GM18507 (cell line): ENCODE measurements at regions not wholly inside any gene's neighbourhood (a gene's known extent, or its start where the extent isn't known, plus 50 kb on each side); places are given as distances from the start of the nearest gene placed in this dataset.
A peak's percentile ranks its signal among the peaks of the same experiment; 100 is the strongest.
"Not testable (repeated sequence)": the region's sequence is repeated elsewhere in the genome, so short reads cannot be mapped to it uniquely, and the experiment has no call there.

Experiments
- DNase-seq: peaks from one replicate; pipeline ENCODE4 v3.0.0; 2011; ENCODE audit warnings: low read depth; ENCODE audit not compliant: insufficient read length; ENCODE audit errors: extremely low spot score
- FAIRE-seq: peaks from 2 replicates; lab custom pipeline; 2011; peaks lifted over from hg19 to GRCh38; lab: Jason Lieb, UNC

DNA sequence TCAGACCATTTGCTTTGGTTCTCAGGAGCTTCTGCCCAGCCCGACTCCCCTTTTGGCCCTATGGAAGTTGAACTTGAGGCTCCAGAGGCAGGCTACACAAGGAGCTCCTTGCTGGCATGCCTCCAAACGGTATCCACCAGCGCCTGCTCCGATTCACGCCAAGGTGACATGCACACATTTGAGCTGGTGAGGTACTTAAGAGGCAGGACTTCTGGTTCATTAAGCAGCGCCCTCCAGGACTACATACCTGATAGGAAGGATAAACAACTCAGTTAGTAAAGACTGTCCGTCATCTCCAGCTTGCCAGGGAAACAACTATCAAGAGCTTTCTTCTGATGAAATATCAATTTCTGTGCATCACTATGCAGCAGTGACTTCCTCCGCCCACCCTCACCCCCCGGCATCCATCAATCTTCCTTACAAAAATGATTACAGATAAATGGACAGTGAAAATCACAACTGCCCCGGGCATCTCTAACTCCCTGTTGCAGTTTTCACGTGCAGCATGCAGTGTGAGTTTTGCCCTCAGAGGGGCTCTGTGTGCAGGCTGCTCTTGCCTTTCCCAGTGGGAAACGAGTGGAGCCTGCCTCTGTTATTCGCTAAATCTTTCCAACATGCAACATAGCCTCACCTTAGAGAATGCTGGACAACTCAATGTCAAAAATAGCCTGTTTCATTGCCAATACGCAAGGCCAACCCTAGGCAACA lies 122.9 kb downstream of the ARRDC4 start:
- FAIRE-seq (no peak), DNase-seq (no peak)

DNA sequence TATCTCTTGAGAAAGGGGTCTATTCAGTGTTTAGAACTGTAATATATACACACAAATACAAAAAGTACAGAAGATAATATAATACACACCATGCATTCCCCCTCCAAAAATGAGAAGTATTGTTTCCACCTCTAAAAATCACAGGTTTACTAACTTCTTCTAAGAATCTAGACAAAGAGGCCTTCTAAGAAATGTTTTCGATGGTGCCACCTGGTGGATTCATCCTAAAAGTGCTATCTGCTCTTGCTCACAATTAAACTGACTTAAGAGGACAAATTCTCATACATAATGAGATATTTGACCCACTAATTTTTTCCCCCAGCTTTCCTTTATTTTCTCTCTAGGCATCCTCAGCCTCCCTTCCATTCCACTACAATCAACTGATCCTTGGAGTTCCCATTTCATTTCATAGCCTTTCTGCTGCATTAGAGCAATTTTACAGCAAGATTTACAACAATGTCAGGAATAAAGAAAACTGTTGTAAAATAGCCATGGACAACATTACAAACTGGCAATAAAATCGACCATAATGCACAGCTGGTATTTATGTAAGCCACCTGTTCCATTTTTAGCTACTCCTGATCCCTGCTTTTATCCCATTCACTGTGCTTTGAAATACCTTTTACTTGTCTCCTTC lies 124.6 kb downstream of the ARRDC4 start:
- FAIRE-seq = no peak
- no peak for DNase-seq

- FAIRE-seq = peak; percentile 75
- not testable (repeated sequence) for DNase-seq
Measured at GRCh38 chr15:98088307-98088945, 127.9 kb downstream of the ARRDC4 start.

DNA sequence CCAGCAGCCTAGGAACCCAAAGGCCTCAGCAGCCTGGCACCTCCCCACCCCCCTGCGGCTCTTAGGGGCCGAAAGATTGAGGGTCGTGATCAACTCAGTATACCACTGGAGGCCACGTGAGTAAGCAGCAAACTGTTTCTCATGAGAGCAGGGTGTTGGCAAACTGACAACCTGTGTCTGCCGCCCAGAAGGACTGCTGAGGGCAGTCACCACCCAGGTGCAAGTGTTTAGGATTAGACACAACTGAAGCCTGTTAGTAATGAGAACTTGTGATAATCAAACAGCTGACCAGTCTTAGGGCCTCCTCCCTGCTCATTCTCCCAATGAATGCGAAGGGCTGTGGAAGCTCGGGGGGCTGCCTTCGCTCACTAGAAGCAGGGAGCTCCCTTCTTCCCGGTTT lies 128.8 kb downstream of the ARRDC4 start:
- not testable (repeated sequence) for FAIRE-seq

DNA sequence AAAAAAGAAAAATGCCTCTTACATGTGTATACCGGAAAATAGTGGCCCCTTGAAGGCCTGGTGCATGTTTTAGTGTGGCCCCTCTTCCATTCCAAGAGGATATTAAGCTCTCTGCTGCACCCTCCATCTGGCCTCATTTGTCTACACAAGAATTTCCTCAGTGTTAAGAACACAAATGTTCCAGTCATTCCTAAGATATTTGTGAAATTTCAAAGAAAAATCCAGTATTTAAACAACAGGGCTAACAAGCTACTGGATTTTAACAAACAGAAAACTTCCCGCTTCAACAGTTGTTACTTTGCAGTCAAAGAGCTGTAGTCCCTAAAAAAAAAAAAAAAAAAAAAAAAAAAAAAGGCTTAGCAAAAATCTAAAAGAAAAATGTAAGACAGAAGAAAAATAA lies 137.5 kb downstream of the ARRDC4 start:
- FAIRE-seq, DNase-seq: not testable (repeated sequence)

More for the DNA sequence above, 128.8 kb downstream of the ARRDC4 start:
- not testable (repeated sequence) for DNase-seq

DNA sequence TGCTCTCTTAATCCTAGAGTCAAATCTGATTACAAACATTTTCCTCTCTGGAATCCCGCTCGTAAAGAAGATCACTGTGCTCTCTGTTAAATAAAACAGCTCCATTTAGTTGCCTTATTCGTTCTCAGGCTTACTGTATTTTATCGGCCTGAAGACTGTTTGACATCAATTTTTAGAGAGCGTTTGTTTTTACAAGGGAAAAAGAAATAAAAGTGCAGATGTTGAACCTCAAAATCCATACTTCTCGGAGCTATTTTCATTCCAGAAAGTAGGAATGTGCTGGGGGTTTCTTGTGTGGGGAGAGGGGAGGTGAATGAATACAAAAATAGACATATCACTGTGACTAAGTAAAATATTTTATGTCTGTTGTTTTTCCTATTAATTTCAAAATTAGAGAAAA lies 140.1 kb downstream of the ARRDC4 start:
- FAIRE-seq, DNase-seq: not testable (repeated sequence)

GRCh38 chr15:98103570-98103969 lies 143.1 kb downstream of the ARRDC4 start:
- DNase-seq (no peak), FAIRE-seq (no peak)

DNA sequence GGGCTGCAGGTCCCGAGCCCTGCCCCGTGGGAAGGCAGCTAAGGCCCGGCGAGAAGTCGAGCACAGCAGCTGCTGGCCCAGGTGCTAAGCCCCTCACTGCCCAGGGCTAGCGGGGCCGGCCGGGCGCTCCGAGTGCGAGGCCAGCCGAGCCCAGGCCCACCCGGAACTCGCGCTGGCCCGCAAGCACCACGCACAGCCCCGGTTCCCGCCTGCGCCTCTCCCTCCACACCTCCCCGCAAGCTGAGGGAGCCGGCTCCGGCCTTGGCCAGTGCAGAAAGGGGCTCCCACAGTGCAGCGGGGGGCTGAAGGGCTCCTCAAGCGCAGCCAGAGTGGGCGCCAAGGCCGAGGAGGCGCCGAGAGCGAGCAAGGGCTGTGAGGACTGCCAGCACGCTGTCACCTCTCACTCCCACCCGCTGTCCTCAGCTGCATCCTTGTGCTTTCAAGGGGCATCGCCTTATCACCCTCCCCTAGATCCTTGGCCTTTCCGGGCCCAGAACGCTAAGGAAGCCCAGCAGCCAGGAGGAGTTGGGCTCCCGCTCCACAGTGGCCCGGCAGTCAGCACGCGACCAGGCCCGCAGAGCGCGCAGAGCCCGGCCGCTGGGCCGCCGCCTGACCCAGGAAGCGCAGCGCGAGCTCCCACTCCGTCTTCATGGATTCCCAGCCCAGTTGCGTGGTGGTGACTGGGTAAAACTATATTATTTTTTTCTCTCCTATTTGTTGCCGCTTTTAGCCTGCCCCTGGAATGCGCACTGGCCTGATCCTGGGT lies 144.1 kb downstream of the ARRDC4 start:
- not testable (repeated sequence) for DNase-seq, FAIRE-seq

- not testable (repeated sequence) for DNase-seq, FAIRE-seq
Measured at GRCh38 chr15:98106615-98107194, 146.2 kb downstream of the ARRDC4 start.

DNA sequence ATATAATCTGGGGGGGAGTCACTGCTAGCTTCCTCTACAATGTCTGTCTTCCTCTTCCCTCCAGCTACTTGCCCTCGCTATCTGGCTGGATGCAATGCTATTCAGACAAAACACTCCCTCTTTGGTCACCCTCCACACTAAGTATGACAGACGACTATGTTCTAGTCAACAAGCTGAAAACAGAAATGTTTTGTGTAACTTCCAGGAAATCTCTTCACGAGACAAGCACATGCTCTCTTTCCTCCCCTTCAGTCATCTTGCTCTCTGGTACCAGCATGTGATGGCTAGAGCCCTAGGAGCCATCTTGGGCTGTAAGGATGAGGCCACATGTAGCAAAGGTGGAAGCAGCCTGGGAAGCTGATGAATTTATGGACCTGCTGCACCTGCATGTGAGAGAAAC lies 151.3 kb downstream of the ARRDC4 start:
- DNase-seq (no peak), FAIRE-seq (no peak)

GRCh38 chr15:98113327-98113726 lies 152.8 kb downstream of the ARRDC4 start:
- DNase-seq (no peak), FAIRE-seq (no peak)

GRCh38 chr15:98120561-98120960 lies 160.1 kb downstream of the ARRDC4 start:
- FAIRE-seq (no peak), DNase-seq (no peak)

- DNase-seq (no peak), FAIRE-seq (no peak)
Measured at GRCh38 chr15:98121536-98121935, 161.0 kb downstream of the ARRDC4 start.

- no peak for FAIRE-seq
- DNase-seq = no peak
Measured at GRCh38 chr15:98121957-98122356, 161.5 kb downstream of the ARRDC4 start.

- no peak for DNase-seq
- no peak for FAIRE-seq
Measured at GRCh38 chr15:98123297-98123696, 162.8 kb downstream of the ARRDC4 start.

DNA sequence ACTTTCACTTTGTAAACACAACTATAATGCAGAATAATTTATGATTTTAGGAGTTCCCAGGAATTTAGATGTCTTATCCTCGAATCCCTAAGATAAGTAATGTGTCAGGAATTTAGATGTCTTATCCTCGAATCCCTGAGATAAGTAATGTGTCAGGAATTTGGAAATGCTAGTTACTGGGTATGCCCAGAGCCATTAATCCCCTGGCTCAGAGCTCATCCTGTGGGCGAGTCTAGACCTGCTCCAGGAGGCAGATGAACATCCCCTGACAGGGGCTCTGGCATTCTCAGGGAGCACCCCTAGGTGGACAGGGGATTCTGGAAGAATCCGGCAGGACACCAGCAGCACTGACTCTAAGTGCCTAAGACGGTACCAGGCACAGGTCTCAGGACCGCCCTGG lies 163.3 kb downstream of the ARRDC4 start:
- DNase-seq = no peak
- FAIRE-seq = no peak

- FAIRE-seq = no peak
Measured at GRCh38 chr15:98124581-98124980, 164.1 kb downstream of the ARRDC4 start.

GRCh38 chr15:98126326-98127085 lies 166.0 kb downstream of the ARRDC4 start:
- DNase-seq = no peak
- FAIRE-seq = no peak

More at GRCh38 chr15:98124581-98124980, 164.1 kb downstream of the ARRDC4 start:
- DNase-seq = no peak

GRCh38 chr15:98127586-98127985 lies 167.1 kb downstream of the ARRDC4 start:
- DNase-seq (no peak), FAIRE-seq (no peak)
